Spinal cord (tissue), 9 donors: ENCODE measurements at regions not wholly inside any gene's neighbourhood (a gene's known extent, or its start where the extent isn't known, plus 50 kb on each side); places are given as distances from the start of the nearest gene placed in this dataset.

Experiments
- DNase-seq, 6 donors: peaks; one replicate each; pipeline versions ENCODE4 v3.0.0 to v3.0.0-alpha.2; 2013 to 2015; ENCODE audit warnings: low spot score in 6 of 6, low read depth in 4 of 6
- H3K27ac ChIP-seq: one replicate; pipeline ENCODE4 v1.5.1; 2013; ENCODE audit warnings: low read depth, low read length, control low read depth
- H3K27me3 ChIP-seq: one replicate; pipeline ENCODE4 v1.6.1; 2013; ENCODE audit warnings: low read length; ENCODE audit not compliant: control insufficient read depth, insufficient read depth
- H3K36me3 ChIP-seq: one replicate; pipeline ENCODE4 v1.6.1; 2013; ENCODE audit warnings: low read length; ENCODE audit not compliant: control insufficient read depth, insufficient read depth
- H3K4me1 ChIP-seq: one replicate; pipeline ENCODE4 v1.6.1; 2013; ENCODE audit warnings: low read length; ENCODE audit not compliant: control insufficient read depth, insufficient read depth
- H3K4me3 ChIP-seq: one replicate; pipeline ENCODE4 v1.5.1; 2013; ENCODE audit warnings: low read depth, low read length, control low read depth
- H3K9me3 ChIP-seq: one replicate; pipeline ENCODE4 v1.6.1; 2013; ENCODE audit warnings: low read length; ENCODE audit not compliant: control insufficient read depth, insufficient read depth
- WGBS: methylation state at CpG from one replicate; pipeline ENCODE4 v1.1.5; 2013; ENCODE audit warnings: missing lambda C conversion rate; ENCODE audit not compliant: insufficient coverage; 5-methylcytosine and 5-hydroxymethylcytosine counted together
- donor health status: healthy.

GRCh38 chr3:117486719-117487716, 777.4 kb downstream of the TUSC7 start:
- DNase-seq, result peak in 2 of 6 donors; percentile 61 to 87
- H3K27ac ChIP-seq, result no peak overlapping the region

GRCh38 chr3:117488983-117489382, 779.4 kb downstream of the TUSC7 start:
- H3K4me3 ChIP-seq, result no peak overlapping the region
- no peak overlapping the region for H3K27ac ChIP-seq
- WGBS, result 100% methylated on average over 7 of the region's 7 CpGs
- H3K27me3 ChIP-seq, result no peaks in the 10 kb centered on the region
- no peak for DNase-seq
- no peaks in the 10 kb centered on the region for H3K36me3 ChIP-seq
- H3K4me1 ChIP-seq, result no peaks in the 10 kb centered on the region
- no peaks in the 10 kb centered on the region for H3K9me3 ChIP-seq

More at GRCh38 chr3:117486719-117487716, 777.4 kb downstream of the TUSC7 start:
- Histone ChIP-seq H3K4me1 (no peaks in the 10 kb centered on the region), H3K27me3 (no peaks in the 10 kb centered on the region), H3K36me3 (no peaks in the 10 kb centered on the region), H3K4me3 (no peak overlapping the region), H3K9me3 (no peaks in the 10 kb centered on the region)
- 75% methylated on average over 2 of the region's 5 CpGs for WGBS

- Histone ChIP-seq H3K4me1 (no peaks in the 10 kb centered on the region), H3K36me3 (no peaks in the 10 kb centered on the region), H3K27ac (no peak overlapping the region), H3K4me3 (no peak overlapping the region), H3K9me3 (no peaks in the 10 kb centered on the region), H3K27me3 (no peaks in the 10 kb centered on the region)
- WGBS, result no CpG with 5 or more reads among the region's 2 CpGs
- no peak for DNase-seq
Observed at GRCh38 chr3:117489663-117490079, 780.1 kb downstream of the TUSC7 start.

- no peak overlapping the region for H3K27ac ChIP-seq
- H3K9me3 ChIP-seq, result no peaks in the 10 kb centered on the region
- no peaks in the 10 kb centered on the region for H3K36me3 ChIP-seq
- H3K4me1 ChIP-seq, result no peaks in the 10 kb centered on the region
- H3K4me3 ChIP-seq, result no peak overlapping the region
- DNase-seq, result no peak
- 50% methylated on average over 1 of the region's 1 CpG for WGBS
- H3K27me3 ChIP-seq, result no peaks in the 10 kb centered on the region
Observed at GRCh38 chr3:117490716-117491115, 781.1 kb downstream of the TUSC7 start.

- Histone ChIP-seq H3K4me1 (no peaks in the 10 kb centered on the region), H3K36me3 (no peaks in the 10 kb centered on the region), H3K9me3 (no peaks in the 10 kb centered on the region), H3K27me3 (no peaks in the 10 kb centered on the region), H3K27ac (no peak overlapping the region), H3K4me3 (no peak overlapping the region)
- no CpG with 5 or more reads among the region's 2 CpGs for WGBS
- DNase-seq, result no peak
Observed at GRCh38 chr3:117495620-117496019, 786.0 kb downstream of the TUSC7 start.

GRCh38 chr3:117499189-117499870, 789.8 kb downstream of the TUSC7 start:
- no peak for DNase-seq
- no peaks in the 10 kb centered on the region for H3K36me3 ChIP-seq
- no peaks in the 10 kb centered on the region for H3K9me3 ChIP-seq
- no CpG with 5 or more reads among the region's 4 CpGs for WGBS
- H3K27ac ChIP-seq, result no peak overlapping the region
- no peak overlapping the region for H3K4me3 ChIP-seq
- no peaks in the 10 kb centered on the region for H3K4me1 ChIP-seq
- H3K27me3 ChIP-seq, result no peaks in the 10 kb centered on the region

- H3K27ac ChIP-seq, result no peak overlapping the region
- H3K36me3 ChIP-seq, result no peaks in the 10 kb centered on the region
- no peaks in the 10 kb centered on the region for H3K27me3 ChIP-seq
- no peaks in the 10 kb centered on the region for H3K9me3 ChIP-seq
- no CpG with 5 or more reads among the region's 1 CpG for WGBS
- H3K4me1 ChIP-seq, result no peaks in the 10 kb centered on the region
- no peak overlapping the region for H3K4me3 ChIP-seq
- no peak for DNase-seq
Observed at GRCh38 chr3:117507958-117508357, 798.4 kb downstream of the TUSC7 start.

- Histone ChIP-seq H3K9me3 (no peaks in the 10 kb centered on the region), H3K27ac (no peak overlapping the region)
Observed at GRCh38 chr3:117509858-117510257, 800.3 kb downstream of the TUSC7 start.

GRCh38 chr3:117510396-117510795, 800.8 kb downstream of the TUSC7 start:
- Histone ChIP-seq H3K27me3 (no peaks in the 10 kb centered on the region), H3K4me3 (no peak overlapping the region), H3K36me3 (no peaks in the 10 kb centered on the region), H3K9me3 (no peaks in the 10 kb centered on the region), H3K4me1 (no peaks in the 10 kb centered on the region), H3K27ac (no peak overlapping the region)
- no peak for DNase-seq
- WGBS, result no CpG with 5 or more reads among the region's 1 CpG

More at GRCh38 chr3:117509858-117510257, 800.3 kb downstream of the TUSC7 start:
- Histone ChIP-seq H3K36me3 (no peaks in the 10 kb centered on the region), H3K27me3 (no peaks in the 10 kb centered on the region), H3K4me1 (no peaks in the 10 kb centered on the region), H3K4me3 (no peak overlapping the region)
- 78% methylated on average over 1 of the region's 1 CpG for WGBS
- DNase-seq, result no peak
